Activated CD4-positive, alpha-beta T cell treated with anti-CD3 and anti-CD28 coated beads, Interleukin-10, Interleukin-2, amounts not matched to agents 100 ng/mL and 50 ng/mL, durations not matched to agents 16 hours and 8 hours (primary cell): ENCODE measurements at regions not wholly inside any gene's neighbourhood (a gene's known extent, or its start where the extent isn't known, plus 50 kb on each side); places are given as distances from the start of the nearest gene placed in this dataset.

Source experiments
- DNase-seq: peaks from one replicate; pipeline ENCODE4 v3.0.0-alpha.2; 2020

DNA sequence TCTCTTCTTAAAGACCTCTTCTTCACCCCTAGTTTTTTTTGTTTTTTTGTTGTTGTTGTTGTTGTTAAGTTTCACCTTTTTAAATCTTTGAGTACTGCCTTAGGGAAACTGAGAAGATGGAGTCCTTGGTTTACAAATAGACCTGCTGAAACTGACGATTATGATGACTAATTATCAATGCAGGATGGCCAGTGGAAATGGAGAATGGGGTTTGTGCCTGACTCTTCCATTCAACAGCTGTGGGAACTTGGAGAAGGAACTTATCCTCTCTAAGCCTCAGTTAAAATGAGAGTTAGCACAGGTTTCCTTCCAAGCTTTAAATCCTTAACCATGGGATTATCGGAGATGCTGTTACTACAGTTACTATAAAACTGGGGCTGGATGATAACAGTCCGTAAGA is 66.7 kb upstream of the PNMA1 start:
- no peak for DNase-seq

DNA sequence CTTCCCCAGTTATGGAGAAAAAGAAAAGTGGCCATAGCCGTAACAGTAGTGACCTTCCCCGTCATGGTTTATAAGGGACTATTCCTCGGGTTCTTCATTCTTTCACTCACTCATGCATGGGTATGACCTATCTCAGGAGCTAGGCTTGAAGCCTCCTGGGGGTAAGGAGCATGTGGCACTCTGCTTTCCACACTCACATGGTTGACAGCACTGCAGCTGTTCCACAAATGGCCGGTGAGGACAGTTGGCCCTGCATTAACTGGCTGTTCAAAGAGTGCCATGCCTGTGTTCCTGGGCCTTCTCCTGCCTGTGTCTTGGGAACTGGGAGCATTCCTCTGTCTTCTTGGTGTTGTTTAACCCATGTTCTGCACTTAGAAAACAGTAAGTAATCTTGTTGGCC is 66.2 kb upstream of the PNMA1 start:
- no peak for DNase-seq

DNA sequence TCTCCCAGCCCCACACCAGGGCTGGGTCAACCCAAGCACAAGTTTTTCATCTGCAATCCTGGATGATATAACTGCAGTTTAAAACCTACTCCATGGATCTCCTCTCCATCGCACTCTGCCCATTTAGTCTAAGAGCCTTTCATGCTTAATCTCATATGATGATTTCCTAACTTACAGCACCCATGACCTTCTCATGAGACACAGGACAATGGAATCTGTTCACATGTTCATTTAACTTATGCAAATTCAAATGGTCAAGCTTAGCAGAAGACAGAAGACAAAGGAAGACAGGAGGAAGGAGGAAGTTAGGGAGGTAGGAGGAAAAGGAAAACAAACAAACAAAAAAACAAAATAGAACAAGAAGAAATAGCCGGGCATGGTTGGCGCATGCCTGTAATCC is 64.6 kb upstream of the PNMA1 start:
- DNase-seq: no peak

DNA sequence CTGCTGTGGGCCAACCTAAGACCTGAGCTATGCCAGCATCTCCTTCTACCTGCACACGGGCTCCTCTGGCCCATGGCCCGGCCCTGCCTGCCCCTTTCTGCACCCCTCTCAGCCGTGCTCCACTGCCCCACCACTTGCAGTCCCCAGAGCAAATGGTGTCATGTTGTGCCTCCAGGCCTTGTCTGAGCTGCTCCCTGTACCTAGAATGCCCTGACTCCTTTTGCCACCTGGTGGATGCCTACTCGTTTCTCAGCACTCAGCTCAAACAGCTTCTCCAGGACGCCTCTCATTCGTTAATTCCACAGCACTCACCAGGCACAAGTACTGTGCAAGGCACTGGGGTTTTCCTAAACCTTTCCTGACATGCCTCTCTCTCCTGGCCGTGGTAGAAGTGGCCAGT is 63.2 kb upstream of the PNMA1 start:
- no peak for DNase-seq

DNA sequence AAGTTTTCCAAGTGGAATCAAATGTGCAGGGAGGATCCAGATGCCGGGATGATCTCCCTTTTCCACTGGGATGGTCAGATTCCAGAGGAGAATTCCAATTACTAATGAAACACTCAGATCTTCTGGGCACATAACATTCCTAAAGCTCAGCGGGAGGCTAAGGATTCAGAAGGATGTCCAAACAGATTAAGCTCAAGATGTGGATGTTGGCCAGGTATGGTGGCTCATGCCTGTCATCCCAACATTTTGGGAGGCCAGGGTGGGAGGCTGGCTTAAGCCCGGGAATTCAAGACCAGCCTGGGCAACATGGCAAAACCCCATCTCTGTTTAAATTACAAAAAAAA is 62.0 kb upstream of the PNMA1 start:
- no peak for DNase-seq

DNA sequence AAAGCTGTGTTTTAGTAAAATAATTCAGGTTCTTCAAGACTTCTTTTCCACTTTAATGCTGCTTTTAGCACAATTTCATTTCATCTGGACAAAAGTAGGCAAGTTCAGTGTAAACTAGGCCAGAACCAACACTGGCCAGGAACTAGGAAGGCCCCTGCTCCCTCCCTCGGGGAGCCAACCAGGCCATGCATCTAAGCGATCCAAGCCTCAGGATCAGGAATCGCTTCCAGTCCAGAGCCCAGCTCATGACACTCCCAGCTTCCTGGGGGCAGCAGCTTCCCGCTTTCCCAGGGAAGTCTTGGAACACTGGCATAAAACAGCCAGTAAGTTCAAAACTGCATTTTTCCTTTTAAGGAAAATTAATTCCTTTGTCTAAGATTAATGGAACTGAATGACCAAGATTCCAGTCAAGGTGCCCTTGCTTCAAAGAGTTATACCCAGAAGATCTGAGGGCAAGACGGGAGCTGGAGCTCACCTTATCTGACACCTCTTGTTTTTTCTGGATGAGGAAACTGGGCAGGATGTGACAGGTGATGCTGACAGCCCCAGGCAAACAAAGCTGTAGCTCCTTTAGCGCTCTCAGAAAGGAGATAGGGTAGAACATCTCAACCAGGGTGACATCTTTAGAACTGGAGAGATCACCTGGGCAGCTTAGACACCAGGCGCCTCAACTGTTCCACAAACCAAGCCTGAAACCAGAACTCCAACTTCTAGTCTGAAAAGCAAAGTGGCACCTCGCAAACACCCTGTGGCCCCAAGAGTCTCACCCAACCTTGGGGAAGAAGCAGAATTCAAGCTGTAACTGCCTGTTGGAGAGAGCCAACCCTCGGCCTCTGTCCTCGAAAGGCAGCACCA is 61.4 kb upstream of the PNMA1 start:
- no peak for DNase-seq

DNA sequence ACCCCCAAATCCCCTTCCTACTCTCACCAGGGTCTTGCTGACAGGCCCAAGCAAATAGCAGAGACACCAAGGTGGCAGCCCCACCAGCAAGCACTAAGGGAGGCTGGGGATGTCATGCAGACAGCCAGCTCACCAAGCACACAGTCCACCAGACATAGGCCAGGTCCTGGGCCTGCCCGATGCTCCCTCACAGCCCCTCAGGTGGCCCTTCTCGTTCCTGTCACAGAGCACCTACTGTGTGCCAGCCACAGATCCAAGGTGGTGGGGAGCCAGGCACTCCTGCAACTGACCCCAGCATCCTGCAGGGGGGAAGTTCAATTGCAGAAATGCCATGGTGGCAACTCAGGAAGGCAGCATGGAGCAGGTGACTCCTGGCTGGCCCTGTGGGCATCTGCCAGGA is 60.5 kb upstream of the PNMA1 start:
- no peak for DNase-seq

DNA sequence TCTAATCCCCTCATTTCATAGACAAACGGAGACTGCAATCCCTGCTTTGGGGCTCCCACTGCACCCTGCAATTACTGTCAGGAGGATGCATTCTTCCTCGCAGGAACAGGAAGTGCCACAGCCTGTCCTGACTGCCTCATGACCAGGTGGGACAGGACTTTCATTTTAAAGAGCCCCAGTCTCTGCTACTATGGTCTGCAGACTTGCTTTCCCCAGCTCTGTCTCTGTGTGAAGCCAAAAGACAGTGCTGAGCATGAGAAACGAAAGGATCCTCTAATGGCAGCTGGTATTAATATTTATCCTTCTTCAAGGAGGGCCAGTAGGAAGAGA is 60.0 kb upstream of the PNMA1 start:
- no peak for DNase-seq

DNA sequence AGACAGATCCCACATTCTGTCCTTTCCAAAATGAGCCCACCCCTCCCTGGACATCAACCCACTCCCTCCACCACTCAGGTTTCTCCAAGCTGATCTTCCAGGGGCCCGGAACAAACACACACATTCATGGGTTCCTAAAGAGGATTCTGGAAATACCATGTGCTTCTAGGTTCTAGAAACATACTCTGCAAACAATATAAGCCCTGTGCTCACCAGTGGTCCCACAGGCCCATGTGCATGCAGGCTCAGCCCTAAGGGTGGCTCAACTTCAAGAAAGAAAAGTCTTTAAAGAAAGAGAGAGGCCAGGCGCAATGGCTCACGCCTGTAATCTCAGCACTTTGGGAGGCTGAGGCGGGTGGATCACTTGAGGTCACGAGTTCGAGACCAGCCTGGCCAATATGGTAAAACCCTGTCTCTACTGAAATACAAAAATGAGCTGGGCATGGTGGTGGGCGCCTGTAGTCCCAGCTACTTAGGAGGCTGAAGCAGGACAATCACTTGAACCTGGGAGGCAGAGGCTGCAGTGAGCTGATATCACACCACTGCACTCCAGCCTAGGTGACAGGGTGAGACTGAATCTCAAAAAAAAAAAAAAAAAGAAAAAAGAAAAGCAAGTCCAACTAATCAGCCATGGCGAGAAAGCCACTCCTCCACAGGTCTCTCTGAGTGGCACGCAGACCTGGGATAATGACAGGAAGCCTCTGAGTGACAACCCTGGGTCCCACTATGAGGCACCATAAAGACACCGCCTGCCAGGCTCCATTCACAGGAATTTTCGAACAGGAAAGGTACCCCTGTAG is 59.5 kb upstream of the PNMA1 start:
- no peak for DNase-seq

DNA sequence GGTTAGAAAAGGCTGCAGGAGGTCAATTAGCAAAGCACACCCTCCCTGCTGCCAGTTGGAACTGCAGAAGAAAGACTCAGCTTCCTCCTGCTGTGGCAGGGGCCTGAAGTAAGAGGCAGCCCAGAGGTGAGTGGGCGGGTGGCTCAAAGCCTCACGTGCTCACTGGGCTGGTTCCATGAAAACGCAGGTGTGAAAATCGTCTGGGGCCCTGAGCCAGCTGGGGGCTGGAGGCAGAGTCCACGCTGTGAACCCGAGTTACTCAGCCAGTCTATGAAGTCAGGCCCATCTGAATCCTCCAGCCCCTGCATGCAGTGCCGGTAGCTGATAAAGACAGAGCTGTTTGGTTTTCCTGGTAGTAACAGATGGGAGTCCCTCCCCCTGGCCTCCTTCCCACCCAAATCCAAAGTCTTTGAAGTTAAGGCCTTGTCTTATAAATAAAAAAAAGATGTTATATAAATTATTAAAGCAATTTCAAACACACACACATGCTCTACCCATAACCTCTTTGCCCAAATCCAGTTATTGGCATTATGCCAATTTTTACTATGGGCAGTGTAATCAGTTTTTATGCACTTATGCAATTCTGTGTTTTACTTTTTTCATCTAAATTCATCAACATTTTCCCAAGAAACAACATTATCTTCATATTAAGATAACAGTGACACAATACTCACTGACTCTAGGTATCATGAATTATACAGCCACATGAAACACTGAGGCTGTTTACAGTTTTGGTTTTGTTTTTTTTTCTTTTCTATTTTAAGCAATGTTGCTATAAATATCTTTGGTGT is 57.9 kb upstream of the PNMA1 start:
- peak; percentile 86 for DNase-seq

DNA sequence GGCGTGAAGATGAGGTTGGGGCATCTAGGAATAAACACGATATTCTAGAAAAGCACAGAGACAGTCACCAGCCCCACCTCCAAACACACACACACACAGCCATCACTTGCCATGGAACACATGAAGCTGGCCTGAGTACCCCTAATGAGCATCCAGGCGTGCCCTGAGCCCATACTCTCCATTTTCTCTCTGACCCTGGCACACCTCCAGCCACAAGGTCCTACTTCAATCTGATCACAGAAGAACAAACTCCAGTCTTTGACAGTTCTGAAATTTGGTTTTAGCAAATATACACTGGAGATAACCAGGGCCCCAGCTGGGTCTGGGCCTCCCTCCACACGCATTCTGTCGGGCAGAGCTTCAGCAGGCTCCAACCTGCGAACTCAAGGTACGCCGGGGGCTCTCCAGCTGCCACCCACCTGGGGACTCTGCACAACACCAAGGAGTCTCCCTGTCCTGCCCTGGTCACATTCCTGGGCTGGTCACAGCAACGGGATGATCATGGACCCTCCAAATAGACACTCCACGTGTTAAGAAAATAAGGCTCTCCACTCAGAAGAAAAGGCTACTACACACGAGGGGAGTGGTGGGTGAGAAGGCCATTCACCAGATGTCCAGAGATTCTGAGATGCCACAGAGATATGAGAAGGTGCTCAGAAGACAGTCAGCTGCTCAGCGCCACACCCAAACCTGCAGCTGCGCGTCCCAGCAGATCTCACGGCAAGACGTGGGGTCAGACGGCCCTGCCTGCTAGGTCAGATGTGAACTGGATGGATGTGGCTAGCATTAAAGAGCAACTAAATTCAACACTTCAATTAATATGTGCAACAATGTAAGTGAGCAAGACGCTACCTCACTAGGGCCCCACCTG is 57.0 kb upstream of the PNMA1 start:
- no peak for DNase-seq

DNA sequence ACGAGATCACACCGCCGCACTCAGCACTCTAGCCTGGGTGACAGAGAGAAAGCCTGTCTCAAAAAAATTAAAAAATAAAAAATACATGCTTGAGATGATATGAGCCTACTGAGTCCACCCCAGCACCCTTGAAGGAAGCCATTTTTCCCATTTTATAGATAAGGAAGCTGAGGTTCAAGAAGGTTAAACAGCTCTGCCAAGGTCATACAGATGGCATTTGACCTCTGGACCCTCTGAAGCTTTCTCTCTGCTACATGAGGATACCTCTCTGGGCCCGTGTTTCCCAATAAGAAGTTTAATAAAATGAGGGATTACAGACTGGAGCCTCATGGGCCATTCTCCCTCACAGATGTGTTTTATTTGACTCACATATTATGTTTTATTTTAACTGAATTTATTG is 53.9 kb upstream of the PNMA1 start:
- DNase-seq: no peak

DNA sequence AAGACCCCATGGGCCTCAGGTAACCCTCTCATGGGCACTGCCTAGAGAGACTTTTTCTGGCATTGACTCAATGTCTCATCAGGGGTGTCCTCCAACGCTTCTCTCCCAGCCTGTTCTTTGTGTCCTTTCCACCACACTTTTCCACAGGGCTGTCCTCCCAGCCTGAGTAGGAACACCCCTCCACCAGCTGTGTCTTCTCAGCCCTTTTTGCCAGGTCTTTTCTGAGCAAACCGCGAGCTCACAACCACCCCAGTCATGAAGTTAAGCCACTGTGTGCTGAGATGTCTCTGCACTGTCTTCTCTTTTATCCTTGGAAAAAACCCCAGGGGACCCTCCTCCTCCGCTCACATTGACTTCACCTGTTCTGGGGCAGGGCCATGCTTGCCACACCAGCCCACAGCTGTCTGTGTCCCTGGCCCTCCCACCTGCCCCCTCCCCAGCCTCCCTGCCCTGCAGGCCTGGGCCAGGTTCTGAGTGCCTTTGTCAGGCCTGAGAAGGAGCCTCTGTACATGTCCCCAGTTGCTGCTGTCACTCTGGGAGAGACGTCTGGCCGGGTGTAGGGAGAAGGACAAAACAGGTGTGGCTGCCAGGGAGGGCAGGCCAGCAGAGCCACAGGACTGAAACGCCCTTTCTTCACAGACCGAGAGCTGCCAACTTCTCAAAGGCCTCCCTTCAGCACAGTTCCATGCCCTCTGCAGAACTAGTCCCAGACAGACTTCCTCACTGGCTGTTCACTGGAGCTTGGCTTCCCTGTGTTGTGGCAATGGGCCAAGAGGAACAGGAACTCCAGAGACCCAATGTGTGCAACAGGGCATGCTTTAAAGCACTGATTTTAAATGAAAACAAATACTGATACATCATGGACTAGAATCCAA is 50.5 kb upstream of the PNMA1 start:
- DNase-seq: no peak
